GM23338 (cell line): ENCODE measurements at regions not wholly inside any gene's neighbourhood (a gene's known extent, or its start where the extent isn't known, plus 50 kb on each side); places are given as distances from the start of the nearest gene placed in this dataset.

Experiments
- ATAC-seq: fragments of 200-7000 bp; cut with Tn5 transposase; 3 replicates; pipeline ENCODE4 v1.9.1; 2020
- DNase-seq: peaks from one replicate; pipeline ENCODE4 v3.0.0-alpha.2; 2015; ENCODE audit warnings: low spot score
- H2AFZ ChIP-seq: fragments of 200-600 bp; sonication (generic); 2 replicates; pipeline ENCODE4 v1.8.0; 2016; ENCODE audit warnings: antibody characterized with exemption, mild to moderate bottlenecking, moderate library complexity
- H3F3A ChIP-seq: fragments of 200-600 bp; sonication (generic); replicated peaks from 2 replicates; pipeline ENCODE4 v1.8.0; 2017; ENCODE audit warnings: antibody characterized with exemption, mixed run types, low read depth
- H3K27ac ChIP-seq: fragments of 200-600 bp; sonication (generic); 2 replicates; pipeline ENCODE4 v1.6.1; 2016; ENCODE audit warnings: low read depth
- H3K27me3 ChIP-seq: fragments of 200-600 bp; sonication (generic); 2 replicates; pipeline ENCODE4 v1.8.0; 2016; ENCODE audit warnings: mild to moderate bottlenecking, mixed run types, moderate library complexity; ENCODE audit not compliant: insufficient read depth
- H3K36me3 ChIP-seq: fragments of 200-600 bp; sonication (generic); 2 replicates; pipeline ENCODE4 v1.8.0; 2016; ENCODE audit warnings: mild to moderate bottlenecking; ENCODE audit not compliant: insufficient read depth
- H3K4me1 ChIP-seq: fragments of 200-600 bp; sonication (generic); 2 replicates; pipeline ENCODE4 v1.8.0; 2016; ENCODE audit warnings: mild to moderate bottlenecking, moderate library complexity; ENCODE audit not compliant: insufficient read depth
- H3K4me2 ChIP-seq: fragments of 200-600 bp; sonication (generic); 2 replicates; pipeline ENCODE4 v1.7.1; 2017; ENCODE audit warnings: mixed run types
- H3K4me3 ChIP-seq: fragments of 200-600 bp; sonication (generic); 2 replicates; pipeline ENCODE4 v1.6.1; 2016; ENCODE audit warnings: mixed run types
- H3K79me2 ChIP-seq: fragments of 200-600 bp; sonication (generic); replicated peaks from 2 replicates; pipeline ENCODE4 v1.8.0; 2017; ENCODE audit warnings: mild to moderate bottlenecking; ENCODE audit not compliant: insufficient read depth
- H3K9me2 ChIP-seq: fragments of 200-600 bp; sonication (generic); 2 replicates; pipeline ENCODE4 v1.8.0; 2017; ENCODE audit not compliant: insufficient read depth
- H4K20me1 ChIP-seq: fragments of 200-600 bp; sonication (generic); replicated peaks from 2 replicates; pipeline ENCODE4 v1.8.0; 2017; ENCODE audit warnings: mild to moderate bottlenecking; ENCODE audit not compliant: insufficient read depth
- H3K27ac Mint-ChIP-seq: 2 replicates; pipeline ENCODE4 v1.8.0; 2020; ENCODE audit warnings: inconsistent platforms, mild to moderate bottlenecking, moderate library complexity, mixed read lengths
- H3K27me3 Mint-ChIP-seq: 3 replicates; pipeline ENCODE4 v1.8.0; 2022; ENCODE audit warnings: low read depth, mild to moderate bottlenecking, moderate library complexity, mixed read lengths, inconsistent platforms; ENCODE audit not compliant: insufficient read depth, poor library complexity
- H3K36me3 Mint-ChIP-seq: 3 replicates; pipeline ENCODE4 v1.8.0; 2021; ENCODE audit warnings: low read depth, mild to moderate bottlenecking, inconsistent platforms, moderate library complexity, mixed read lengths
- H3K4me1 Mint-ChIP-seq: 3 replicates; pipeline ENCODE4 v1.8.0; 2020; ENCODE audit warnings: mild to moderate bottlenecking, inconsistent platforms, mixed read lengths
- H3K4me3 Mint-ChIP-seq: 3 replicates; pipeline ENCODE4 v1.8.0; 2021; ENCODE audit warnings: moderate library complexity, mild to moderate bottlenecking, inconsistent platforms, mixed read lengths
- H3K9me3 Mint-ChIP-seq: 3 replicates; pipeline ENCODE4 v1.8.0; 2020; ENCODE audit warnings: moderate library complexity, mild to moderate bottlenecking, inconsistent platforms, mixed read lengths
- CTCF ChIP-seq, 2 experiments: fragments of 200-600 bp in 1 of 2; sonication (generic) in 1 of 2; conservative IDR thresholded peaks; 2 replicates each; pipeline versions ENCODE4 v1.5.1 to v1.6.1; 2016 to 2017; ENCODE audit warnings: antibody characterized with exemption in 2 of 2, low read depth in 2 of 2, mild to moderate bottlenecking in 2 of 2, moderate library complexity in 1 of 2
- EZH2 ChIP-seq: fragments of 200-600 bp; sonication (generic); IDR thresholded peaks from one replicate; pipeline ENCODE4 v1.8.0; 2017; ENCODE audit warnings: antibody characterized with exemption, mild to moderate bottlenecking, low read depth; ENCODE audit not compliant: unreplicated experiment
- EZH2phosphoT487 ChIP-seq: fragments of 200-600 bp; sonication (generic); IDR thresholded peaks from one replicate; pipeline ENCODE4 v1.8.1; 2018; ENCODE audit warnings: antibody characterized with exemption; ENCODE audit not compliant: unreplicated experiment
- NANOG ChIP-seq: IDR thresholded peaks from 2 replicates; pipeline ENCODE4 v1.6.1; 2016; ENCODE audit warnings: antibody characterized with exemption, borderline replicate concordance
- POLR2AphosphoS5 ChIP-seq: IDR thresholded peaks from 2 replicates; pipeline ENCODE4 v1.6.1; 2016; ENCODE audit warnings: antibody characterized with exemption, low read depth
- REST ChIP-seq: IDR thresholded peaks from one replicate; pipeline ENCODE4 v1.6.1; 2018; ENCODE audit warnings: antibody characterized with exemption; ENCODE audit not compliant: unreplicated experiment
- ZNF114 ChIP-seq: fragments of 250-450 bp; sonication (Bioruptor Pico); IDR thresholded peaks from 2 replicates; pipeline ENCODE4 v1.5.0; 2020; ENCODE audit warnings: mild to moderate bottlenecking, moderate library complexity
- ZNF331 ChIP-seq: fragments of 250-450 bp; sonication (Bioruptor Pico); IDR thresholded peaks from 2 replicates; pipeline ENCODE4 v1.5.0; 2020; ENCODE audit warnings: low read depth, mild to moderate bottlenecking, moderate library complexity
- TF ChIP-seq, protein P1 (sequence below): IDR thresholded peaks from 2 replicates; pipeline ENCODE4 v1.6.1; 2016; ENCODE audit warnings: antibody characterized with exemption

- no peak for TF ChIP-seq EZH2phosphoT487
- TF ChIP-seq ZNF114 (CRISPR knock-in tag) = no peak
- TF ChIP-seq ZNF331 (CRISPR knock-in tag) = no peak
These were observed 505.5 kb downstream of the NPIPA7 start (continued) for GRCh38 chr16:16884451-16884850.

- H3K36me3 ChIP-seq = no peaks in the 10 kb centered on the region
- H3K27ac ChIP-seq = no peak overlapping the region
- H3K36me3 Mint-ChIP-seq = no peaks in the 10 kb centered on the region
- no peaks in the 10 kb centered on the region for H3K27me3 ChIP-seq
- H3K9me3 Mint-ChIP-seq = no peaks in the 10 kb centered on the region
- DNase-seq = no peak
- H3F3A ChIP-seq = no peaks in the 10 kb centered on the region
- TF ChIP-seq, protein P1, sequence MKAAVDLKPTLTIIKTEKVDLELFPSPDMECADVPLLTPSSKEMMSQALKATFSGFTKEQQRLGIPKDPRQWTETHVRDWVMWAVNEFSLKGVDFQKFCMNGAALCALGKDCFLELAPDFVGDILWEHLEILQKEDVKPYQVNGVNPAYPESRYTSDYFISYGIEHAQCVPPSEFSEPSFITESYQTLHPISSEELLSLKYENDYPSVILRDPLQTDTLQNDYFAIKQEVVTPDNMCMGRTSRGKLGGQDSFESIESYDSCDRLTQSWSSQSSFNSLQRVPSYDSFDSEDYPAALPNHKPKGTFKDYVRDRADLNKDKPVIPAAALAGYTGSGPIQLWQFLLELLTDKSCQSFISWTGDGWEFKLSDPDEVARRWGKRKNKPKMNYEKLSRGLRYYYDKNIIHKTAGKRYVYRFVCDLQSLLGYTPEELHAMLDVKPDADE = no peak
- TF ChIP-seq POLR2AphosphoS5 (no peak), NANOG (no peak), ZNF331 (CRISPR knock-in tag) (no peak), REST (no peak), EZH2 (no peak), CTCF (conservative IDR thresholded peaks at IDR 0.05; ENCODE audit: low read depth in 2 of 2) (no peak)
- H3K4me2 ChIP-seq = no peak overlapping the region
- no peak overlapping the region for H3K4me3 Mint-ChIP-seq
- H4K20me1 ChIP-seq = no peaks in the 10 kb centered on the region
- H2AFZ ChIP-seq = no peak overlapping the region
- 0 out of 2 replicates have a peak, but pooled peaks cover 4% of the 10 kb centered on the region for H3K9me2 ChIP-seq
- H3K79me2 ChIP-seq = no peaks in the 10 kb centered on the region
- no peak for ATAC-seq
- no peak overlapping the region for H3K4me3 ChIP-seq
- H3K27ac Mint-ChIP-seq = no peak overlapping the region
- H3K4me1 ChIP-seq = no peaks in the 10 kb centered on the region
- no peaks in the 10 kb centered on the region for H3K4me1 Mint-ChIP-seq
- peaks cover 3% of the 10 kb centered on the region for H3K27me3 Mint-ChIP-seq
These were observed 508.3 kb downstream of the NPIPA7 start for GRCh38 chr16:16887193-16887592.
